ENCODE measurements at regions not wholly inside any gene's neighbourhood (a gene's known extent, or its start where the extent isn't known, plus 50 kb on each side); places are given as distances from the start of the nearest gene placed in this dataset.
"Not testable (repeated sequence)": the region's sequence is repeated elsewhere in the genome, so short reads cannot be mapped to it uniquely, and the experiment has no call there.

GRCh38 chr18:40367576-40367975, 1587.5 kb upstream of the PIK3C3 start:
- DNase-seq: no peak

- no peak for DNase-seq
Observed at GRCh38 chr18:40366521-40366920, 1588.5 kb upstream of the PIK3C3 start.

DNA sequence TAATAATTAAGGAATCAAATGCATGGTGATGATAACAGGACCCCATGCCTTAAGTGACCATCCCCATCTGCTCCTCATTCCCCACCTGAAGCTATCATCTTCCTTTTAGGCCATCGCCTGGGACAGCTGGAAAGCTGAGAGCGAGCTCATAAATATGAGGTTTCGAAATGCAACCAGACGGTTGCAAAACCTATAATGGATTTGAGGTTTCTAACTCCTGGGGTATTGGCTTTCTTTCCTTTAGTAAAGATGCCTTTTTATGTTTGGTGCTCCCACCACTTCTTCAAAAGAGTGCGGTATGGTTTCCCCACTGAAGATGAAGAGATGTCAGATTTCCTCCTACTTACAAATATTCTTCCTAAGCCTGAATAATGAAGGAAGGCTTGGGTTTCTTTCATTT, 1589.5 kb upstream of the PIK3C3 start:
- DNase-seq: no peak

DNA sequence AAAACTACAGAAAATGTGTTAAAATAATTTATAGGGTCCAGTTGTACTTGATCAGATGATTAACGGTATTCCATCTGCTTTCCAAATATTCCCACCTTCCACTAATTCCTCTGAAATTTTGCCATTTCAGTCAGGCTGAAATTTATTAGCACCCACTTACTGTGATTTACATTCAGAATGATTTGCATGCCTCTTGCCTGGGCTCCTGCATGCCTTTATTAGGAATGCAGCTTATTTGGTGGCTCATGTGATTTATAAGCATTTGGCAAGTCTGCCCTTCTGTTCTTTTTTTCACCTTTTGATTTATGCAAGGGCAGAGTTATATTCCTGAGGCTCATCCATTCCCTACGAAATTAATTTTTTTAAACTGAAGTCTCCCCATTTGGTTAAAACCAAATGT, 1594.5 kb upstream of the PIK3C3 start:
- DNase-seq: no peak

DNA sequence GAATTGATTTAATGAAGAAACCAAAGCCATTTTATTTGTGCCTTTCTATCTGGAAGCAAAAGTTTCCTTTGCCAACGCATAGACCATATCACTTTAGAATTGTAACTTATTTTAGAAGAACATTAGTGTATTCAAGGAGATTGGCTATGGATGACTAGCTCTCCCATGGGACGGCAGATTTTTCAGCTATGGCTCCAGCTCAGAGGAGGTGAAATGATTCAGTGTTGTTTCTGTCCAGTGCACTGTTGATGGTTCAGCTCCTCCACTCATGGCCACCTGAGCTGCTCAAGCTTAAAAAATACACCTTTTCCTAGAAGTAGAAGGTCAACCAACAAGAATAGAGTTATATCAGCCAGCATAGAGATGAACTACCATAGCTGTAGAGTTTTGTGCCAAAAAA, 1597.5 kb upstream of the PIK3C3 start:
- DNase-seq: no peak

GRCh38 chr18:40356168-40356567, 1598.9 kb upstream of the PIK3C3 start:
- no peak for DNase-seq

GRCh38 chr18:40355726-40356125, 1599.3 kb upstream of the PIK3C3 start:
- peak; percentile 1 for DNase-seq

DNA sequence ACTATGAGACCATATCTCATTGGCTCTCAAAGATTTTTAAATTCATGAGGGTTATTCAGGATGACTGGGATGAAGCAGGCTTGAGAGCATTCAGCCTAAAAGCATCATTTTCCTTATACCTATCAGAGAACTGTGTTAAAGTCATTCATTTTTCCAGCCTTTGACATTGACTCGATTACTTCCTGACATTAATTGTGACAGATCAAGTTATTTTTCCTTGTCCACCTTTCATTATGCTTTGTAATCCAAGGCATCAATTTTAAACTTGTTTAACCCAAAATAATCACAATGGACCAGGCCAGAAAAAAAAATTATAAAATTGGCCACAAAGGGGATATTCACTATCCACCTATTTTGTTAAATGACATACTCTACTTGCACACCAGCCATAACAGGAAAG, 1606.8 kb upstream of the PIK3C3 start:
- DNase-seq: no peak

DNA sequence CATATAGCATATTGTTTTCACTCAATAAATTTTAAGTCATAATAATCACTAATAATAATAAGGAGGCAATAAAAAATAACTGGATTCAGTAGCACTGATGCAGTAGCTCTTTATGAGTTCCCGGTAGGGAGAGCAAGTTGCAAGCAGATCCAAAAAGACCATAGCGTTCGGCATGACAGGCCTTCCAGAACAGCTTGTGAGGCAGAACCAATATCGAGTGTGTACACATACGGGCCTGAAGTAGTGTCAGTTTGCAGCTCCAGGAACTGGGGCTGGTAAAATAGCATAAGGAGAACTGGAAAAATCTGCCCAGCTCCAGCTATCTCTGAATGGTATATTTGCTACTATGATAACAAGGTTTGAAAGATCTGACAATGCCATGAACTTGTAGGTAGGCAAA, 1607.8 kb upstream of the PIK3C3 start:
- no peak for DNase-seq

DNA sequence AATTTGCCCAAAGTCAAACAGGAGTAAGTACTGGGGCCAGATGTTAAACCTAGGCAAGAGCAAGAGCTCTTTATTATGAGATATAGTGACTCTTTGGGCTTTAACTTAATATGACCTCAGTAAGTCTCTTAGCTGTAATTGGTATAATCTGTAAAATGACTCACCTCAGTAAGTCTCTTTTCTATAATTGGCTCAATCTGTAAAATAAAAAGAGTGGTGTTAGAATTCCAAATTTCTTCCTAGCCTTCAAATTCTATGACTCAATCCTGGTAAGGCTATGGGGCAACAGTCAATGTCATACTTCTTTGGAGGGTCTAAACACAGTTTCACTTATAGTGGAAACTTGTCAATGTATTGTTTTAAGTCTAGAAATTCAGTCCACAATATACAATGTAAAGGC, 1608.9 kb upstream of the PIK3C3 start:
- no peak for DNase-seq

DNA sequence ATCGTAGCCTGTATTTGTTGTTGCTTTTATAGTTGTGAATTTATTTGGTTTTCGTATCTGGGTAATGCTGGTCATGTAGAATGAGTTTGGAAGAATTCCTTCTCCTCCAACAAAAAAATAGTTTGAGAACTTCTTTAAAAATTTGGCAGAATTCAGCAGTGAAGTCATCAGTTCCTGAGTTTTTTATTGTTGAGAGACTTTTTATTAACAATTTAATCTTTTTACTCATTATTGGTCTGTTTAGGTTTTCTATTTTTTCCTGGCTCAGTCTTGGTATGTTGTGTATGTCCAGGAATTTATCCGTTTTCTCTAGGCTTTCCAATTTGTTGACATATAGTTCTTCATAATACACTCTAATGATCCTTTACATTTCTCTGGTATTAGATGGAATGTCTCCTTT, 1613.3 kb upstream of the PIK3C3 start:
- DNase-seq: no peak

- no peak for DNase-seq
Observed at GRCh38 chr18:40338284-40338683, 1616.8 kb upstream of the PIK3C3 start.

GRCh38 chr18:40326985-40327384, 1628.0 kb upstream of the PIK3C3 start:
- DNase-seq: no peak

DNA sequence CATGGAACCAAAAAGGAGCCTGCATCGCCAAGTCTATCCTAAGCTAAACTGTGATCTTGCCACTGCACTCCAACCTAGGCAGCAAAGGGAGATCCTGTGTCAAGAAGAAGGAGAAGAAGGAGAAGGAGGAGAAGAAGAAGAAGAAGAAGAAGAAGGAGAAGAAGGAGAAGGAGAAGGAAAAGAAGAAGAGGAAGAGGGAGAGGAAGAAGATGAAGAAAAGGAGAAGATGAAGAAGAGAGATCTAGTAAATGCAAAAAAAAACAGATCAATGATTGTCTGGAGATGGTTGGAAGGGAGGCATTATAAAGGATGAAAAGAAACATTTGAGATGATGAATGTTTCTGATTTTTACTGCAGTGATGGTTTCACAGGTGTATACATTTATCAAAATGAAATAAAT, 1629.0 kb upstream of the PIK3C3 start:
- no peak for DNase-seq

- DNase-seq: no peak
Observed at GRCh38 chr18:40314199-40314598, 1640.8 kb upstream of the PIK3C3 start.

DNA sequence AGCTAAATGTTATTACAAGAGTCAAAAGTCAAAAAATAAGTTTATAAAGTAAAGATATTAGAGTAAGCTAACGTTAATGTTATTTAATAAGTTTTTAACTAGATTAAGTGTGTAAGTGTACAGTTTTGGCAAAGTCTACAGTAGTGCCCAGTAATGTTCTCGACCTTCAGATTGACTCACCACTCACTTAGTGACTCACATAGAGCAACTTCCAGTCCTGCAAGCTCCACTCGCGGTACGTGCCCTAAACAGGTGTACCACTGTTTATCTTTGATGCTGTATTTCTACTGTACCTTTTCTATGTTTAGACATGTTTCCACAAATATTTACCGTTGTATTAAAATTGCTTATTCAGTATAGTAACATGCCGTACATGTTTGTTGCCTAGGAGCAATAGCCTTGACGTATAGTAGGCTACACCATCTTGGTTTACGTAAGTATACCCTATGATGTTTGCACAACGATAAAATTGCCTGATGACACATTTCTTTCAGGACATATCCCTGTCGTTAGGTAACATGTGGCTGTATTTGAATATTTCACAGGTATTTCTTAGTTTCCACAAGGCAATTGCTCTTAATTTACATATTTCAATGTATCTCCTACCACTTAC, 1641.9 kb upstream of the PIK3C3 start:
- no peak for DNase-seq

DNA sequence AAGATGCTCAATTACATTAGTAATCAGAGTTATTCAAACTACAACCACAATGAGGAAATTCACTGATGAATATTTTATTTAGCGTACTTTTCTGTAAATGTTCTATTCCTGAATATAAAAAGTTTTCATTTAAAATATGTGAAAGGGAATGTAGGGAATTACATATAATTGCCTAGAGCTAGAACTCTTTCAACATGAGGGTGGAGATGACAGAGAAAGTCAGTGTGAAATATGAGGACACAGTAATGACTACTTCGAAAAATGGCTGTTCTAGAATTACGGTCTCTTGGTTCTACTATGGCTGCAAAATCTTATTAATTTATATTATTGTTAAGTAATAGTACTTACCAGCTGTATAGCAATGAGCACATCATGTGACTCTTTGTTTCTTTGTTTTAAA, 1647.4 kb upstream of the PIK3C3 start:
- no peak for DNase-seq

DNA sequence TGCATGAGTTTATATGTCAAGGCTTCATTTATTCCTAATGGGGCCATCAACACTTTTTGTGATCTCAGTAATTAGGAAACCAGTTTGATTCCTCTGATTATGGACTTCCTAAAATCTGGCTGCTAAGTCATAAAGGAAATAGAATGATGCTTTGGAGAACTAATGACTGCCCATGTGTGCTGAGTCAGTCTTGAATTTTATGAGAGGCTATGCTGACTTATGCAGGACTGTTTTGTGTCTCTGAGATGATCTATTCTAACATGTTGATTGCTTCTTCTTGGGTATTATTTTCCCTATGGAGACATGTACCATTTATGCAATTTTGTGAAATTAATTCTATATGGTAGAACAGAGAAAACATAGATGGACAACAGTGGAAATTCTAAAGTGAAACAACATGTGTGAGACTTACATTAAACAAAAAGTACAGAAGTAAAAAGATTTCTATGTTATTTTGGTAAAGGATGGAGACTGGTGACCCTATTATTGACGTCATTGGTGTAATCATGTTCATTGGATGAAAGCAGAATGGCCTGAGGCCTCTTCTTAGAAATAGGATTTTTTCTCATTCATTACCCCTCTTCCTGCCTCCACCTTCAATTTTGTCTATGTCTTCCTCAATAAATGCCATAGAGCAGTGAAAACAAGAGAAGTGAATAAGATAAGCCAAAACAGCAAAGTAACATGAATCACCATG, 1658.2 kb upstream of the PIK3C3 start:
- DNase-seq: no peak

- DNase-seq: no peak
Observed at GRCh38 chr18:40292985-40293710, 1661.9 kb upstream of the PIK3C3 start.

GRCh38 chr18:40283560-40283959, 1671.5 kb upstream of the PIK3C3 start:
- no peak for DNase-seq

GRCh38 chr18:40281356-40281755, 1673.7 kb upstream of the PIK3C3 start:
- not testable (repeated sequence) for DNase-seq

DNA sequence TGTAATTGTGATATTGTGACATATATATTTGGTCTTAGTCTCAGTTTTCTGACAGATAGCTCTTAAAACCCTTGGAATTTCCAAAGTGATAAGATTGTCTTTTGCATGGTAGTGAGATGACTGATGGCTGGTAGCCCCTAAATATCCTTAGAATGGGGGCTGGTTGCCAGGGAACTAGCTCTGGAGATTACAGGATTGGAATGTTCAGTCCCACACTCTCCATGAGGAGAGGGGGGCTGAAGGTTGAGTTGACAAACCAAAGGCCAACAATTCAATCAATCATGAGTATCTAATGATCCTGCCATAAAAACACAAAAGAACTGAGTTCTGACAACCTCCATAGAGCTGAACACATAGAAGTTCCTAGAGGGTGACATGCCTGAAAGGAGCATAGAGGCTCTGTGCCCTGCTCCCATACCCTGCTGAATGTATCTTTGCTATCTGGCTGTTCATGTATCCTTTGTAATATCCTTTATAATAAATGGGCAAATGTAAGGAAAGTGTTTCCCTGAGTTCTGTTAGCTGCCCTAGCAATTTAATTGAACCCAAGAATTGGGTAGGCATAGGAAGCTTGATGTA, 1680.3 kb upstream of the PIK3C3 start:
- DNase-seq: no peak

GRCh38 chr18:40272630-40273231, 1682.3 kb upstream of the PIK3C3 start:
- no peak for DNase-seq
